ENCODE measurements at regions not wholly inside any gene's neighbourhood (a gene's known extent, or its start where the extent isn't known, plus 50 kb on each side); places are given as distances from the start of the nearest gene placed in this dataset.
"Not testable (repeated sequence)": the region's sequence is repeated elsewhere in the genome, so short reads cannot be mapped to it uniquely, and the experiment has no call there.

DNA sequence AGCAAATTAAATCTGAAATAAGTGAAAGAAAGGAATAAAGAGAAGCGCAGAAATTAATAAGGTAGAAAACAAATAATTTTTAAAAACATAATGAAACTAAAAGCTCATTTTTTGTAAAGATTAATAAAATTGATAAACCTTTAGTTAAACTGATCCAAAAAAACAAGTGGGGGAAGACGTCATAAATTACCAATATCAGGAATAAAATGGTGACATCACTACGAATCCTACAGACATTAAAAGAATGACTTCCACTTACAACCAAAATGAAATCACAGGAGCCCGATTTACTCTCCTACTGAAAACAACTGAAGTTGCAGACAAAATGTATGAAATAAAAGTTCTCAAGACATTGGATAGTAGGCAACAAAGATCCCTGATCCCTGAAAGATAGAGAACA lies 68.1 kb upstream of the IFFO2 start:
- DNase-seq (ENCODE audit: low read depth), result no peak

DNA sequence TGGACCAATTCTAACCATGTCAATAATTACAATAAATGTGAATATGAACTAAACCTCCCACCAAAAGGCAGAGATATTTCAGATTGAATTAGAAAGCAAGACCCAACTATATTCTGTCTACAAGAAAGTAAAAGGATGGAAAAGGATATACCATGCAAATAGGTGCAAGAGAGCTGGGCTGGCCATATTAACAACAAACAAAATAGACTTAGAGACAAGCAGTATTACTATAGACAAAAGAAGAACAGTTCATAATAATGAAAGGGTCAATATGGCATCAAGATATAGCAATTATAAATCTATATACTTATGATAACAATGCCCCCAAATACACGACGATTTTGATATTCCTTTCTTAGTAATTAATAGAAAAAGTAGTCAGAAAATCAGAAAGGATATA lies 67.3 kb upstream of the IFFO2 start:
- DNase-seq (ENCODE audit: low read depth), result no peak

DNA sequence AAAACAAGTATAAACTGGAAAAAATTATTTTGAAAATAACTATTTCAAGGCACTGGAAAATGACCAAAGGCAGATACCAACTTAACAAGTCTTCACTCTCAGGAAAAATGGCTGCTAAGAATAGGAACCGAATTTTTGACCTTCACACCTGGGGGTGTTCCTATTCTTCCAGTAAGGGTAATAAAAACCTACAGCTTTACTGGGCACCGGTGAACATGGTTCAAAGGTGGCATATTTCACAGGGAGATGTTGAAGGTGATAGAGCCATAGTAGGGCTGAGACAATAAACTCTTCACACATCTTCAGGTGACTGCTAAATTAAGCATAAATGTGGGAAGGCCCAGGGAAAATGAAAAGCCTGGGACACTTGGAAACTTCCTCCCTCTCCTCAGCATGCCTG lies 65.4 kb upstream of the IFFO2 start:
- no peak for DNase-seq (ENCODE audit: low read depth)

- not testable (repeated sequence) for DNase-seq (ENCODE audit: low read depth)
Observed at GRCh38 chr1:19019288-19019687, 62.8 kb upstream of the IFFO2 start.

DNA sequence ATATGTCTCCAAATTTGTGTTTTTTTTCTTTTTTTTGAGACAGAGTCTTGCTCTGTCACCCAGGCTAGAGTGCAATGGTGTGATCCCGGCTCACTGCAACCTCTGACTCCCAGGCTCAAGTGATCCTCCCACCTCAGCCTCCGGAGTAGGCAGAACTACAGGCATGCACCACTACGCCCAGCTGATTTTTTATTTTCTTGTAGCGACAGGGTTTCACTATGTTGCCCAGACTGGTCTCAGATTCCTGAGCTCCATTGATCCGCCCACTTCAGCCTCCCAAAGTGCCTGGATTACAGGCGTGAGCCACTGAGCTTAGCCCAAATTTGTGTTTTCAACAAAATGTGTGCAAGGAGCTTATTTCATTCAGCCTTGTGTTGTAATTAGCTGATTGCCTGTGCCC lies 59.0 kb upstream of the IFFO2 start:
- DNase-seq (ENCODE audit: low read depth), result no peak

- DNase-seq (ENCODE audit: low read depth), result no peak
Observed at GRCh38 chr1:19014765-19015164, 58.3 kb upstream of the IFFO2 start.

DNA sequence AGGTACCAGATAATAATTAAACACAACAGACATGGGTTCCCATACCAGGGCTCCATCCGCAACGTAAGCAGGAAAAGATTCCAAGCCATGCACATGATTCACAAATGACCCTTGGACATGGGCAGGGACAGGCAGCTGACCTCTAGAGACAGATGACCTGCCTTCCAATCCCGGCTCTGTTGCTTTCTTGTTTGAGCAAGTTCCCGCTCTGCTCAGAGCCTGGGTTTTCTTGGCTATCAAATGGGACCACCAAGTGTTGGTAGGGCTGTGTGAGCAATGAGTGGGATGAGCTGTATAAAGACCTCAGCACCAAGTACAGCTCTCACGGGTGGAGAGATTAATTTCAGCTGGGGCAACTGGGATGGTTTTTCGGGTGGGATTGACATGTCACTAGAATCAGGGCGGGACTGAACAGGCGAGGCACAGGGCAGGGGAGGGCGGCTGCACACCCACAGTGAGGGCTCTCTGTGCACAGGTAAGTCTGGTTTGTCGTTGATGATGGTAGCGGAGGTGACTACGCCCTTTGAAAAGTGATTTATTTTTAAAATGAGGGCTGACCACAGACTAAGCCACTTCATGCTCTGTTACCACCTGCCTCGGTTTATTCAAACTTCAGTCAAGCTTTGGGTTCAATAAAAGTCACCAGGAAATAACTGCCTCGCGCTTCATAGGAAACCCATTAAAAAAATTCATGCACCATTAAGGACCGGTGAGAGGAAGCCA lies 57.5 kb upstream of the IFFO2 start:
- no peak for DNase-seq (ENCODE audit: low read depth)

DNA sequence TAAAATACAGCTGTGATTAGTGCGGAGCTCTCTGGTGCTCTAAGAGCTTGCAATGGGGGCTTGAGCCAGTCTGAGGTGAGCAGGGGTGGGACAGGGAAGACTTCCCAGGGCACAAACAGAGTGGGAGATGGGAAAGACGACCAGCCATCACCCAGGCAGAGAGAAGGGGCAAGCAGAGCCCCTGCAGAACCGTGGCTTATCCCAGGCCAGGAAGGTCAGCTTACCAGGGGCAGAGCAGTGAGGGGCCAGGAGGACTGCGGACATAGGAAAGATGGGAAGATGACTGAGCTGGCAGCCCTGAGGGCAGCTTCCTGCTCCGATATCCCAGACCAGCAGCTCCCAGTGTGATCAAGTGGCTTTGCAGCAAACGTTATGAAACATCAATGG lies 55.4 kb upstream of the IFFO2 start:
- DNase-seq (ENCODE audit: low read depth), result no peak

GRCh38 chr1:19010995-19011844 lies 54.7 kb upstream of the IFFO2 start:
- DNase-seq (ENCODE audit: low read depth), result peak; percentile 97

- DNase-seq (ENCODE audit: low read depth), result no peak
Observed at GRCh38 chr1:19010503-19010902, 54.0 kb upstream of the IFFO2 start.

- peak; percentile 89 for DNase-seq (ENCODE audit: low read depth)
Observed at GRCh38 chr1:19009882-19010321, 53.4 kb upstream of the IFFO2 start.

GRCh38 chr1:19009126-19009881 lies 52.8 kb upstream of the IFFO2 start:
- no peak for DNase-seq (ENCODE audit: low read depth)

DNA sequence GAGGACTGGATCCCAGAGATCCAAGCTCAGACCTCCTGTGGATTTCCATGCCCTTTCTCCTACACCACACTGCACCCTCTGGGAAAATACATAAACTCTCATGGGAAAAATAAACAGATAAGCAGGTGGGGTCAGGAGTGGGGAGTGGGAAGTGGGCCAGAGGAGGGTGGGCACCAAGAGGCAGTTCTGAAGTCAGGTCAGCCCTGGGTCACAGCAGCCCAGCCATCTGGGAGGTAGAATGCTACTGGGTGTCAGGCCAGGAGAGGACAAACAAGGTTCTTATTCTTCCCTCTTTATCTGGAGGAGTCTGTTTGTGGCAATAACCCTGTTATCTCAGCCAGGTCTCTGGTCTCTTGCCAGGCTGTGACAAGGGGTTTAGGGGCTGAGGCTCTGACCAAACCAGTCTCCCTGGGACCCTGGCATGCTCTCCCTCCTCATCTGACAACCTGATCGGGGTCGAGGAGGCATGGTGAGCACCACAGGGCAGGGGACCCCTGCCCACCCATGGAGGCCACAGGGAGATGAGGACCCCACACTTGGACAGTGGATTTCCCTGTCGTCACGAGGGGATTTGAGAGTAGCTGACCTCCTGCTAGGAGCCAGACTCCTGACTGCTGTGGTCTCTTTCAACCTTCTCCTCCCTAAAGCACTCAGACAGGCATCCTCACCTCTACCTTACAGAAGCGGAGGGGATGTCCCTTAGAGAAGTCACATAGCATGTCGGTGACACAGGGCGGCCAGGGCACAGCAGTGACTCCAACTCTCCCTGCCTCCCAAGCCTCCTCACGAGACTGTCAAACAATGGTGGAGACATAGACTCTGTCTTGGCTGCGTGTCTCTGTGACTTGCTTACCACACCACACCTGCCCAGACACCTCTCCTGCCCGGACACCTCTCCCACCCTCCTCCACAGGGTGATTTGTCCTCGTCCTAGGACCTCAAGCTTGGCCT lies 51.3 kb upstream of the IFFO2 start:
- DNase-seq (ENCODE audit: low read depth), result no peak

- no peak for DNase-seq (ENCODE audit: low read depth)
Observed at GRCh38 chr1:19006837-19007271, 50.4 kb upstream of the IFFO2 start.

Data from HS-27A (cell line).